ENCODE measurements at regions not wholly inside any gene's neighbourhood (a gene's known extent, or its start where the extent isn't known, plus 50 kb on each side); places are given as distances from the start of the nearest gene placed in this dataset.

DNA sequence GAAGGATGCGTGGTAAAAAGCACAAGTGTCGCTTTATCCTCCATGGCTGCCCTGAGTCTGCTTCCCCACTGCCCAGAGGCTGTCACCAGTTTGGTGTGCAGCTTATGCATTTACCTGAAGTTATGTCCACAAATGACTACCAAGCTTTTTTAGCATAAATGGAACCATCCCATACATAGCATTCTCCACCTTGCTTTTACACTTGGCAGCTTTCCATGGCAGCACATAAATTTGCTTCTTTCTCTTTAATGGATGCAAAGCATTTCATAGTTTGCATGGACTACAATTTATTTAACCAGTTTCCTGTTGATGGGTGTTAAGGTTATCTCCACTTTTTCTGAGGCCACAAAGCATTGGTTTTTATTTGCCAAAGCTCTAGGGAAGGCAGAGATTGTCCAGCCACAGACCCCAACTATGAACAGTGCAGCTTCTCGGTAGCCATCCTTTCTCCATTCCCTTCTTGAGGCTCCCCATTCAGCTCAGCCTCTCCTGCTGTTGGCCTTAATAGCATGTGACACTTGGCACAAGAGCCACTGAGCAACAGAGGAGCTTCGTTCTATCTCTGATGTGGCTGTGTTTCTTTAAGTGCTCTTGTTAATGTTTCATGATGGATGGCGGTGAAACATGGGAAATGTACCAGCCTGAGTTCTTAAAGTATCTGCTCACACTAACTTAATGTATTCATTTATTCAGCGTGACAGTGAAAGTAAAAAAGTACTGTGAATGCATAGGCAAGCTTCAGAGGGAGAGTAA is 59.8 kb upstream of the NAV2 start:
- no peak for TF ChIP-seq FOXP2 (optimal IDR thresholded peaks at IDR 0.05; ENCODE audit: borderline replicate concordance, extremely low read depth, extremely low read length, insufficient read depth)
- TF ChIP-seq POLR2AphosphoS5 (IDR thresholded peaks at IDR 0.05; ENCODE audit: low read depth, low read length): no peak
- no peak for TF ChIP-seq TAF1 (IDR thresholded peaks at IDR 0.05; ENCODE audit: borderline replicate concordance, insufficient read depth, low read length)
- TF ChIP-seq SIN3A (IDR thresholded peaks at IDR 0.05; ENCODE audit: borderline replicate concordance, insufficient read depth, low read length): no peak
- TF ChIP-seq, protein P1, sequence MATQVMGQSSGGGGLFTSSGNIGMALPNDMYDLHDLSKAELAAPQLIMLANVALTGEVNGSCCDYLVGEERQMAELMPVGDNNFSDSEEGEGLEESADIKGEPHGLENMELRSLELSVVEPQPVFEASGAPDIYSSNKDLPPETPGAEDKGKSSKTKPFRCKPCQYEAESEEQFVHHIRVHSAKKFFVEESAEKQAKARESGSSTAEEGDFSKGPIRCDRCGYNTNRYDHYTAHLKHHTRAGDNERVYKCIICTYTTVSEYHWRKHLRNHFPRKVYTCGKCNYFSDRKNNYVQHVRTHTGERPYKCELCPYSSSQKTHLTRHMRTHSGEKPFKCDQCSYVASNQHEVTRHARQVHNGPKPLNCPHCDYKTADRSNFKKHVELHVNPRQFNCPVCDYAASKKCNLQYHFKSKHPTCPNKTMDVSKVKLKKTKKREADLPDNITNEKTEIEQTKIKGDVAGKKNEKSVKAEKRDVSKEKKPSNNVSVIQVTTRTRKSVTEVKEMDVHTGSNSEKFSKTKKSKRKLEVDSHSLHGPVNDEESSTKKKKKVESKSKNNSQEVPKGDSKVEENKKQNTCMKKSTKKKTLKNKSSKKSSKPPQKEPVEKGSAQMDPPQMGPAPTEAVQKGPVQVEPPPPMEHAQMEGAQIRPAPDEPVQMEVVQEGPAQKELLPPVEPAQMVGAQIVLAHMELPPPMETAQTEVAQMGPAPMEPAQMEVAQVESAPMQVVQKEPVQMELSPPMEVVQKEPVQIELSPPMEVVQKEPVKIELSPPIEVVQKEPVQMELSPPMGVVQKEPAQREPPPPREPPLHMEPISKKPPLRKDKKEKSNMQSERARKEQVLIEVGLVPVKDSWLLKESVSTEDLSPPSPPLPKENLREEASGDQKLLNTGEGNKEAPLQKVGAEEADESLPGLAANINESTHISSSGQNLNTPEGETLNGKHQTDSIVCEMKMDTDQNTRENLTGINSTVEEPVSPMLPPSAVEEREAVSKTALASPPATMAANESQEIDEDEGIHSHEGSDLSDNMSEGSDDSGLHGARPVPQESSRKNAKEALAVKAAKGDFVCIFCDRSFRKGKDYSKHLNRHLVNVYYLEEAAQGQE (IDR thresholded peaks at IDR 0.05; ENCODE audit: insufficient read depth in 1 of 2, low read depth in 2 of 2, low read length in 2 of 2): no peak

DNA sequence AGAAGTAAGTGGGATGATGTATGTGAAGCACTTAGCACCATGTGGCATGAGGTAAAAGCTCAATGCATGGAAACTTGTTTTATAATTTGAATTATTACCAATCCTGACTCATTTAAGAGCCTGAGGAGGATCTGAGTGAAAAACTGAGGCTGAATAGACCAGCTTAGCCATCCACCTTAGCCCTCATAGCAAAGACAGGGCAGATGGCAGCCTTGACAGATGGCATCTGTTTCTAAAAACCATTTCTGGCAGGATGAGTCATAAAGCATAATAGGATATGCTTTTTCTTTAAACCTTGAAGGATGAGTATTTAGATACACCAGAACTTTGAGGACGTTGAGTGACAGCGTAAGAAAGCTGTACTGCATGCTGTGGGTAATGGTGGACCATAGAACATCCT is 61.0 kb upstream of the NAV2 start:
- TF ChIP-seq, protein P1 (IDR thresholded peaks at IDR 0.05; ENCODE audit: insufficient read depth in 1 of 2, low read depth in 2 of 2, low read length in 2 of 2): no peak
- TF ChIP-seq FOXP2 (optimal IDR thresholded peaks at IDR 0.05; ENCODE audit: borderline replicate concordance, extremely low read depth, extremely low read length, insufficient read depth) (no peak), SIN3A (IDR thresholded peaks at IDR 0.05; ENCODE audit: borderline replicate concordance, insufficient read depth, low read length) (no peak)

DNA sequence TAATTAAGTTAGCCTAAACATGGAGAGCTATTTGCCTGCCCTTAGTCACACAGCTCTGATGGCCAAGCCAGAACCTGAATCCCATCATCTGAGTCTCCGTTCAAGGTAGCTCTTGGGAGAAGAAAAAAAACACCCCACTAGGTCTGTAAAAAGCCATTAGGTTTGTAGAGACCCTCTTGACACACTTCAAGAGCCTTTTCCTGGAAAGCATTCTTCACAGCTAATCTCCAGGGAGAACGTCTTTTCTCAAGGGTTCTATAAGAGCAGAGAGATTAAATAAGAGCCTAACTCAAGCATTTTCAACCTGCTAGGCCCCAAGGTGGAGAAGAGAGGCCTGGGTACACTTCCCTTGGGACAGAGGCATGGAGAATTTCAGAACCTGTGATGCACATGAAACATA is 61.6 kb upstream of the NAV2 start:
- TF ChIP-seq, protein P1 (IDR thresholded peaks at IDR 0.05; ENCODE audit: insufficient read depth in 1 of 2, low read depth in 2 of 2, low read length in 2 of 2): no peak
- TF ChIP-seq SIN3A (IDR thresholded peaks at IDR 0.05; ENCODE audit: borderline replicate concordance, insufficient read depth, low read length): no peak
- no peak for TF ChIP-seq POLR2AphosphoS5 (IDR thresholded peaks at IDR 0.05; ENCODE audit: low read depth, low read length)
- TF ChIP-seq TAF1 (IDR thresholded peaks at IDR 0.05; ENCODE audit: borderline replicate concordance, insufficient read depth, low read length): no peak
- TF ChIP-seq FOXP2 (optimal IDR thresholded peaks at IDR 0.05; ENCODE audit: borderline replicate concordance, extremely low read depth, extremely low read length, insufficient read depth): no peak

DNA sequence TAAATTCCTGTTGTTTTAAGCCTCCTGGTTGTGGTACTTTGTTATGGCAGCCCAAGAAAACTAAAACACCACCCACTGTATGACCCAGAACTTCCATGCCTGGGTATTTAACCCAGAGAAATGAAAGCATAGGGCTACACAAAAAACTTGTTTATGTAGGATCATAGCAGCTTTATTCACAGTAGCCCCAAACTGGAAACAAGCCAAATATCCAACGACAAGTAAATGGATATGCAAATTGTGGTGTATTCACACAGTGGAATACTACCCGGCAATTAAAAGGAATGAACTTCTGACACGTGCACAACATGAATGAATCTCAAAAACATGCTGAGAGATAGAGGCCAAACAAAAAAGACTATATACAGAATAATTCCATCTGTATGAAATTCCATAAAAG is 62.2 kb upstream of the NAV2 start:
- TF ChIP-seq POLR2AphosphoS5 (IDR thresholded peaks at IDR 0.05; ENCODE audit: low read depth, low read length) (no peak), SIN3A (IDR thresholded peaks at IDR 0.05; ENCODE audit: borderline replicate concordance, insufficient read depth, low read length) (no peak), TAF1 (IDR thresholded peaks at IDR 0.05; ENCODE audit: borderline replicate concordance, insufficient read depth, low read length) (no peak), FOXP2 (optimal IDR thresholded peaks at IDR 0.05; ENCODE audit: borderline replicate concordance, extremely low read depth, extremely low read length, insufficient read depth) (no peak)
- TF ChIP-seq, protein P1 (IDR thresholded peaks at IDR 0.05; ENCODE audit: insufficient read depth in 1 of 2, low read depth in 2 of 2, low read length in 2 of 2): no peak

All from PFSK-1 (cell line).